ENCODE measurements at regions not wholly inside any gene's neighbourhood (a gene's known extent, or its start where the extent isn't known, plus 50 kb on each side); places are given as distances from the start of the nearest gene placed in this dataset.

DNA sequence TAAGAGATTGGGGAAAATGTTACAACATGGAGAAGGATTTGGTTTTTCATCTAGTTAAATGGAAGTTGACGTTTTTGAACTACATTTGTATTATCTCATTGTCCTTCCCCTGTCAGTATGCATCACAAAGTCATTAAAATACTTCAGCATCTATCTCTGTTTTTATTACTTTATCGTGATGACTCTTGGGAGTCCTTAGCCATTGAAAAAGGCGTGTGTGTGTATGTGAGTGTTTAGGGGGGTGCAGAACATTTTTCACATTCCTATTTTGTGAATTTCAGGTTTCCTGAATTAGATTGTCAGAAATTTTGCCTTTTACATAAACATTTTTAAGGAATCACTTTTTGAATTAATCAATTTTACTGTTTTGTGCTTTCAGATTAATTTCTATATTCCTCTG lies 360.6 kb upstream of the SGO1 start:
- DNase-seq (ENCODE audit: low read depth), result no peak
- TF ChIP-seq, protein P1, sequence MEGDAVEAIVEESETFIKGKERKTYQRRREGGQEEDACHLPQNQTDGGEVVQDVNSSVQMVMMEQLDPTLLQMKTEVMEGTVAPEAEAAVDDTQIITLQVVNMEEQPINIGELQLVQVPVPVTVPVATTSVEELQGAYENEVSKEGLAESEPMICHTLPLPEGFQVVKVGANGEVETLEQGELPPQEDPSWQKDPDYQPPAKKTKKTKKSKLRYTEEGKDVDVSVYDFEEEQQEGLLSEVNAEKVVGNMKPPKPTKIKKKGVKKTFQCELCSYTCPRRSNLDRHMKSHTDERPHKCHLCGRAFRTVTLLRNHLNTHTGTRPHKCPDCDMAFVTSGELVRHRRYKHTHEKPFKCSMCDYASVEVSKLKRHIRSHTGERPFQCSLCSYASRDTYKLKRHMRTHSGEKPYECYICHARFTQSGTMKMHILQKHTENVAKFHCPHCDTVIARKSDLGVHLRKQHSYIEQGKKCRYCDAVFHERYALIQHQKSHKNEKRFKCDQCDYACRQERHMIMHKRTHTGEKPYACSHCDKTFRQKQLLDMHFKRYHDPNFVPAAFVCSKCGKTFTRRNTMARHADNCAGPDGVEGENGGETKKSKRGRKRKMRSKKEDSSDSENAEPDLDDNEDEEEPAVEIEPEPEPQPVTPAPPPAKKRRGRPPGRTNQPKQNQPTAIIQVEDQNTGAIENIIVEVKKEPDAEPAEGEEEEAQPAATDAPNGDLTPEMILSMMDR (IDR thresholded peaks at IDR 0.05; ENCODE audit: insufficient read depth, low read depth, low read length, missing control alignments), result no peak
- no peak overlapping the region for H3K4me3 ChIP-seq (ENCODE audit: low read length)

DNA sequence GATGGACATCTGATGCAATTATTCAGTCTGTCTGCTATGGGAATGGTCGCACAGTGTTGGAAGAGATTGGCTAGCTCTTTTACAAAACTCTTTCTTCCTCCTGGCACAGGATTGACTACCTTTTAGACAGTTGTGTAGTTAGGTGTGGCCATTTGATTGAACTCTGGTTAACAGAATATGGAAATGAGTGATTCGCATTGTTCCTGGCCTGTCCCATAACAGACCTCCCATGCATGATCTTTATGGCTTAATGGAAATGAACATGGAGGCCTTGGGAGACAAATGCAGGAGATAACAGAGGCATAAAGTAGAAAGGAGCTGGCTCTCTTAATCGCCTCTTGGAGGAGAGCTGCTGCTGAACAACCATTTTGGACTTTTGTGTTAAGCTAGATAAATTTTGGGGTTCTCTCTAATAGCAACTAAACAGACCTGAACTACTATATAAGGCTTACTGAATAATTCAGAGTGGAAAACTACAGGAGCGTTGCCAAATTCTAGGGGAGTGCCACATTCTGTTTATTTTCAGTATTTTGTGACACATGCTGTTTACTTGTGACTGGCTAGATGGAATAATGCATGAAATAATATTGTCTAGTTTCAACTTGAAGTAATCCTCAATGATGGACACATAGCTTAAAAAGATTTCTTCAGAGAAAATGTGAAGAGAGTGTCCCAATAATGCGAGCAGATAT lies 357.7 kb upstream of the SGO1 start:
- TF ChIP-seq, protein P1 (IDR thresholded peaks at IDR 0.05; ENCODE audit: insufficient read depth, low read depth, low read length, missing control alignments), result no peak
- H3K4me3 ChIP-seq (ENCODE audit: low read length), result no peak overlapping the region
- DNase-seq (ENCODE audit: low read depth), result no peak

GRCh38 chr3:20540066-20540465 lies 354.1 kb upstream of the SGO1 start:
- TF ChIP-seq, protein P1 (IDR thresholded peaks at IDR 0.05; ENCODE audit: insufficient read depth, low read depth, low read length, missing control alignments), result no peak
- DNase-seq (ENCODE audit: low read depth), result no peak
- no peak overlapping the region for H3K4me3 ChIP-seq (ENCODE audit: low read length)

- H3K4me3 ChIP-seq (ENCODE audit: low read length), result no peak overlapping the region
- DNase-seq (ENCODE audit: low read depth), result no peak
- TF ChIP-seq, protein P1 (IDR thresholded peaks at IDR 0.05; ENCODE audit: insufficient read depth, low read depth, low read length, missing control alignments), result no peak
These were observed 353.7 kb upstream of the SGO1 start for GRCh38 chr3:20539666-20540065.

DNA sequence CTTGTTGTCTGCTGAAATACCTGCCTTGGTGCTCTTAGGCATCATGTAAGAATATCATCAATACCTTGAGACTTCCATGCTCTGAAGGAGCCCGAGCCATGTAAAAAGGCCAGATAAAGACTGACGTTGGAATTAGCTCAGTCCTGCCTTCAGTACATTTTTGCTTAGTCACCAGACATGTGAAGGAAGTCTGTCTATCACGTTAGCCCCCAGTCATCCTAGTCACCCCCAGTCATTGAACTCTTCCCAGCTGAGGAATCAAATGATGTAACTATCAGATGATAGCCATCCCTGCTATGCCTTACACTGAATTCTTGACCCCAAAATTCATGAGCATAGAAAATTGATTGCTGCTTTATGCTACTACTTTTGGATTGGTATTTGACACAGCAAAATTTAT lies 351.2 kb upstream of the SGO1 start:
- no peak for DNase-seq (ENCODE audit: low read depth)
- TF ChIP-seq, protein P1 (IDR thresholded peaks at IDR 0.05; ENCODE audit: insufficient read depth, low read depth, low read length, missing control alignments), result no peak
- H3K4me3 ChIP-seq (ENCODE audit: low read length), result no peak overlapping the region

GRCh38 chr3:20529911-20530310 lies 343.9 kb upstream of the SGO1 start:
- no peak overlapping the region for H3K4me3 ChIP-seq (ENCODE audit: low read length)
- no peak for DNase-seq (ENCODE audit: low read depth)
- TF ChIP-seq, protein P1 (IDR thresholded peaks at IDR 0.05; ENCODE audit: insufficient read depth, low read depth, low read length, missing control alignments), result no peak

GRCh38 chr3:20528180-20528770 lies 342.3 kb upstream of the SGO1 start:
- TF ChIP-seq, protein P1 (IDR thresholded peaks at IDR 0.05; ENCODE audit: insufficient read depth, low read depth, low read length, missing control alignments), result no peak
- DNase-seq (ENCODE audit: low read depth), result no peak
- no peak overlapping the region for H3K4me3 ChIP-seq (ENCODE audit: low read length)

Data from epithelial cell of esophagus (primary cell).